ENCODE measurements at regions not wholly inside any gene's neighbourhood (a gene's known extent, or its start where the extent isn't known, plus 50 kb on each side); places are given as distances from the start of the nearest gene placed in this dataset.

GRCh38 chr2:16117791-16118610 lies 177.7 kb downstream of the MYCN start:
- no peak overlapping the region for H2BK20ac ChIP-seq (ENCODE audit: low read length)
- no peak overlapping the region for H3K23ac ChIP-seq (ENCODE audit: insufficient read length)
- H3K18ac ChIP-seq (ENCODE audit: extremely low read depth, low read length) = no peak overlapping the region
- H3K9ac ChIP-seq (replicated peaks in 1 of 4; ENCODE audit: extremely low read depth in 1 of 4, low read depth in 3 of 4, low read length in 3 of 4) = no peak overlapping the region
- H2AK5ac ChIP-seq (ENCODE audit: low read depth, low read length) = no peak overlapping the region
- no peak overlapping the region for H4K5ac ChIP-seq (ENCODE audit: insufficient read length, low read depth, low read length)
- TF ChIP-seq KDM4A (IDR thresholded peaks at IDR 0.05; ENCODE audit: low read depth, low read length, severe bottlenecking) (no peak), TAF1 (IDR thresholded peaks at IDR 0.05; ENCODE audit: low read depth, low read length) (no peak), CHD2 (IDR thresholded peaks at IDR 0.05; ENCODE audit: low read length) (no peak), SAP30 (IDR thresholded peaks at IDR 0.05; ENCODE audit: insufficient read depth, insufficient replicate concordance, low read length) (no peak), CBX8 (IDR thresholded peaks at IDR 0.05; ENCODE audit: borderline replicate concordance, low read depth, low read length) (no peak), CBX5 (IDR thresholded peaks at IDR 0.05; ENCODE audit: low read depth, low read length) (no peak), YY1 (IDR thresholded peaks at IDR 0.05; ENCODE audit: low read depth, low read length) (no peak)
- H3K56ac ChIP-seq (replicated peaks; ENCODE audit: insufficient read length, low read depth, low read length) = no peak overlapping the region
- ChIA-PET POLR2A (ENCODE audit: partially characterized antibody) (no interaction called here), CTCF (ENCODE audit: partially characterized antibody) (interaction anchor here (0.5 to 0.9 kb wide), 2 partner anchors 9 to 42 kb away, joined by 3 read pairs; no protein-coding TSS in a partner anchor)
- H3K4me2 ChIP-seq (ENCODE audit: insufficient read depth in 1 of 2, low read depth in 2 of 2, low read length in 2 of 2) = no peak overlapping the region
- no peak overlapping the region for H4K91ac ChIP-seq (replicated peaks; ENCODE audit: insufficient read length, low read length)
- H3K79me1 ChIP-seq (ENCODE audit: low read depth, low read length) = no peaks in the 10 kb centered on the region
- no peak overlapping the region for H4K8ac ChIP-seq (ENCODE audit: extremely low read depth, insufficient read depth, low read length)
- H3K4me3 ChIP-seq (ENCODE audit: extremely low read depth in 1 of 4, insufficient read depth in 2 of 4, low read depth in 3 of 4, low read length in 4 of 4) = no peak overlapping the region
- H3K27ac ChIP-seq (ENCODE audit: low read depth, low read length) = no peak overlapping the region
- DNase-seq (ENCODE audit: low read depth in 1 of 2, low spot score in 2 of 2) (no peak), FAIRE-seq (no peak)
- 86% methylated on average over 9 of the region's 9 CpGs; no CpG with 5 or more reads in 1 of the 2 experiments for WGBS, 2 experiments (ENCODE audit: extremely low coverage in 1 of 2, insufficient coverage in 1 of 2, insufficient read length in 1 of 2, insufficient replicate concordance in 2 of 2, low coverage in 1 of 2, low lambda C conversion rate in 2 of 2, missing lambda C conversion rate in 1 of 2)
- peaks cover 7% of the 10 kb centered on the region; the same call in 1 of the 2 replicates for H3K23me2 ChIP-seq (ENCODE audit: low read depth, low read length)
- H3K4me1 ChIP-seq (replicated peaks in 1 of 4; ENCODE audit: control insufficient read depth in 3 of 4, insufficient read depth in 4 of 4, low read length in 3 of 4) = peaks cover 0 to 6% (median 4%) of the 10 kb centered on the region in 4 experiments; a peak in 6 of 7 replicates
- peaks cover 0 to 7% of the 10 kb centered on the region in 2 experiments for H4K20me1 ChIP-seq (replicated peaks in 1 of 2; ENCODE audit: control insufficient read depth in 1 of 2, insufficient read depth in 2 of 2, low read length in 2 of 2)
- no peak overlapping the region for H2BK5ac ChIP-seq (ENCODE audit: low read depth, low read length)
- H3K27me3 ChIP-seq (replicated peaks in 1 of 4; ENCODE audit: control insufficient read depth in 3 of 4, extremely low read depth in 1 of 4, insufficient read depth in 3 of 4, low read length in 3 of 4) = no peaks in the 10 kb centered on the region
- H3K9me3 ChIP-seq (ENCODE audit: insufficient read depth in 2 of 2, low read depth in 1 of 2, low read length in 1 of 2) = peaks cover 4 to 5% of the 10 kb centered on the region in 2 experiments; a peak in 3 of 4 replicates
- no peaks in the 10 kb centered on the region for H3K36me3 ChIP-seq (ENCODE audit: control insufficient read depth in 2 of 4, insufficient read depth in 4 of 4, low read length in 3 of 4)
- no peak overlapping the region for H2BK12ac ChIP-seq (ENCODE audit: low read depth, low read length)
- H3K79me2 ChIP-seq (ENCODE audit: control insufficient read depth in 1 of 2, insufficient read depth in 2 of 2, low read length in 2 of 2) = no peaks in the 10 kb centered on the region
- H2BK15ac ChIP-seq (ENCODE audit: low read length) = no peak overlapping the region
- no peak overlapping the region for H3K4ac ChIP-seq (replicated peaks; ENCODE audit: insufficient read length, low read depth, low read length)
- H3K14ac ChIP-seq (ENCODE audit: insufficient read length) = no peak overlapping the region
- no peak overlapping the region for H2BK120ac ChIP-seq (replicated peaks; ENCODE audit: low read depth, low read length)
- H2AFZ ChIP-seq (ENCODE audit: low read length) = no peak overlapping the region

All from H1 (cell line).